Mucosa of descending colon (tissue), 3 donors: ENCODE measurements at regions not wholly inside any gene's neighbourhood (a gene's known extent, or its start where the extent isn't known, plus 50 kb on each side); places are given as distances from the start of the nearest gene placed in this dataset.
A peak's percentile ranks its signal among the peaks of the same experiment; 100 is the strongest.

ENCODE experiments used
- ATAC-seq: fragments of 200-7000 bp; cut with Tn5 transposase; one replicate; pipeline ENCODE4 v1.9.1; 2020; ENCODE audit warnings: mild to moderate bottlenecking, moderate library complexity
- DNase-seq, 3 donors: peaks; one replicate each; pipeline ENCODE4 v3.0.0-alpha.2; 2020
- H3K36me3 ChIP-seq: fragments of 200-600 bp; one replicate; pipeline ENCODE4 v1.8.0; 2021; ENCODE audit warnings: low read depth, mild to moderate bottlenecking
- H3K4me1 ChIP-seq: fragments of 200-600 bp; one replicate; pipeline ENCODE4 v1.8.0; 2021; ENCODE audit warnings: low read depth, mild to moderate bottlenecking
- H3K4me3 ChIP-seq: fragments of 200-600 bp; one replicate; pipeline ENCODE4 v1.8.0; 2021; ENCODE audit warnings: mild to moderate bottlenecking
- H3K9me3 ChIP-seq: fragments of 200-600 bp; one replicate; pipeline ENCODE4 v1.8.0; 2021; ENCODE audit warnings: mild to moderate bottlenecking
- CTCF ChIP-seq: fragments of 200-600 bp; IDR thresholded peaks from one replicate; pipeline ENCODE4 v1.8.0; 2022; ENCODE audit warnings: antibody characterized with exemption, mild to moderate bottlenecking
- intact Hi-C, 2 donors: fragments of 100-400 bp; cut with DNase I in 1 of 2; cut with micrococcal nuclease in 1 of 2; formaldehyde crosslinking; loops; one replicate each; pipeline versions ENCODE4 v1.11.0 to v1.11.1; 2022; cut with DNase I, micrococcal nuclease
- donor health status: DM: no; HTN: no; CAD: no; lungs with moderate emphysema.
- donor health status: DM: no; HTN: no; CAD: no.
- donor health status: DM: no; HTN: yes; CAD: no.

GRCh38 chr17:72516772-72517399 is 396.1 kb downstream of the SOX9 start:
- no peak for TF ChIP-seq CTCF
- H3K9me3 ChIP-seq = no peaks in the 10 kb centered on the region
- intact Hi-C loops = no loop called here
- H3K36me3 ChIP-seq = no peaks in the 10 kb centered on the region
- no peak overlapping the region for H3K4me3 ChIP-seq
- DNase-seq (no peak), ATAC-seq (no peak)
- peaks cover 25% of the 10 kb centered on the region for H3K4me1 ChIP-seq

DNA sequence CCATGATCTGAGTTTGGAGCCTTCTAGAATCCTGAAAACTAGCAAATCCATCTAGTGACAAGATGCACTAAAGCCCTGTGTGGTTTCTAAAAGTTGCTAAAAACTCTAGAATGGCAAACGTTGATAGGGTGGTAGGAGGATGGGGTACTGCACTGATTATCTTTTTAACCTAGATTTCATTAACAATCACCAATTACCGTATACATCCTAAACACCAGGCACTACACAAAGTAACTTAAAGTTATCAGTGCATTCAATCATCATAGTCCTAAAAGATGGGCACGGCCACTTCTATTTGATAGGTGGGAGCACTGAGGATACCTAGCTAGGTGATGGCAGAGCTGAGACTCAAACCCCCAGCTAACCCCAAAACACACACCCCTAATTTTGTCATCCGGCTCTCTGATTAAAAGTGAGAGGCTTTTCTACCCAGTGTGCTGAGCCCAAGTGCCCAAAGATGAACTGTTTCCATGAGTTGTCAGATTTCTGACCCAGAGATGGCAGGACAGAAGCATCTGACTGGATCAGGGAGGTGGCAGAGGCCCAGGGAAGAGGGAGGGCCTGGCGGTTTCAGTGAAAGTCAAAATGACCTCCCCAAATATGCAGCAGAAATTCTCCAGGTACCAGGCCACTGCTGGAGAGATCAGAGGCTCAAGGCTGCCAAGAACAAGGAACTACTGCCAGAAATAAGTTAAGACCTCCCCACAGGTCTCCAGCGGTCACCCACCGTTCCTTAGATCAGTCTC is 396.8 kb downstream of the SOX9 start:
- intact Hi-C loops = no loop called here
- no peaks in the 10 kb centered on the region for H3K36me3 ChIP-seq
- ATAC-seq (no peak), DNase-seq (no peak)
- peaks cover 25% of the 10 kb centered on the region for H3K4me1 ChIP-seq
- no peak overlapping the region for H3K4me3 ChIP-seq
- TF ChIP-seq CTCF = no peak
- H3K9me3 ChIP-seq = no peaks in the 10 kb centered on the region

GRCh38 chr17:72518159-72518732 is 397.4 kb downstream of the SOX9 start:
- intact Hi-C loops = no loop called here
- no peak for TF ChIP-seq CTCF
- DNase-seq = no peak
- no peak overlapping the region for H3K4me3 ChIP-seq
- ATAC-seq = no peak
- no peaks in the 10 kb centered on the region for H3K9me3 ChIP-seq
- peaks cover 25% of the 10 kb centered on the region for H3K4me1 ChIP-seq
- H3K36me3 ChIP-seq = no peaks in the 10 kb centered on the region

GRCh38 chr17:72518753-72519597 is 398.2 kb downstream of the SOX9 start:
- ATAC-seq (peak; percentile 89), DNase-seq (peak; percentile 74 to 87 (median 74))
- Histone ChIP-seq H3K9me3 (no peaks in the 10 kb centered on the region), H3K4me1 (peaks cover 27% of the 10 kb centered on the region), H3K4me3 (no peak overlapping the region), H3K36me3 (no peaks in the 10 kb centered on the region)
- no peak for TF ChIP-seq CTCF
- intact Hi-C loops = no loop called here

DNA sequence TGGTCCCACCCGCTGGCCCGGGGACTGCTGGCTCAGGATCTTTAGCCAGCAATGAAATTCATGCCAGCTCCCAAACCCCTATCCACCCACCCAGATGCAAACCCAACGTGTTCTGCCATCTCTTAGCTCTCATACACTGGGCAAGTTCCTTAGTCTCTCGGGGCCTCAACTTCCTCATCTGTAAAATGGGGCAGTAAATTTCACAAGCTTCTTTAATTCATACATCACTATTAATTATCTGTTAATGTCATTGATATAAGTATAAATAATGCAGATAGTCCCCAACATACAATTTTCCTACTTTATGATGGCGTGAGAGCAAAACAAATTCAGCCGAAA is 398.7 kb downstream of the SOX9 start:
- H3K4me1 ChIP-seq = peaks cover 32% of the 10 kb centered on the region
- H3K4me3 ChIP-seq = no peak overlapping the region

More for the DNA sequence above, 398.7 kb downstream of the SOX9 start:
- intact Hi-C loops = no loop called here
- no peaks in the 10 kb centered on the region for H3K36me3 ChIP-seq
- ATAC-seq (no peak), DNase-seq (no peak)
- no peak for TF ChIP-seq CTCF
- no peaks in the 10 kb centered on the region for H3K9me3 ChIP-seq
